ENCODE measurements at regions not wholly inside any gene's neighbourhood (a gene's known extent, or its start where the extent isn't known, plus 50 kb on each side); places are given as distances from the start of the nearest gene placed in this dataset.
"Not testable (repeated sequence)": the region's sequence is repeated elsewhere in the genome, so short reads cannot be mapped to it uniquely, and the experiment has no call there.

- H3K9me3 Mint-ChIP-seq = peaks cover 4% of the 10 kb centered on the region
- no peak for DNase-seq
- H3K36me3 Mint-ChIP-seq = no peaks in the 10 kb centered on the region
- no peak overlapping the region for H3K4me3 Mint-ChIP-seq
- no peak overlapping the region for H3K27ac Mint-ChIP-seq
- CTCF ChIA-PET = no interaction called here
- peaks cover 8% of the 10 kb centered on the region for H3K27me3 Mint-ChIP-seq
- no peaks in the 10 kb centered on the region for H3K4me1 Mint-ChIP-seq
Observed at GRCh38 chr13:111484959-111485358, 164.5 kb downstream of the TEX29 start.

- Mint-ChIP-seq H3K4me1 (no peaks in the 10 kb centered on the region), H3K27me3 (peaks cover 8% of the 10 kb centered on the region), H3K9me3 (peaks cover 4% of the 10 kb centered on the region), H3K4me3 (no peak overlapping the region), H3K27ac (peak overlapping the region; percentile 62), H3K36me3 (no peaks in the 10 kb centered on the region)
- DNase-seq = no peak
- CTCF ChIA-PET = no interaction called here
Observed at GRCh38 chr13:111485491-111486250, 165.2 kb downstream of the TEX29 start.

- CTCF ChIA-PET = no interaction called here
- no peak overlapping the region for H3K27ac Mint-ChIP-seq
Observed at GRCh38 chr13:111486331-111486730, 165.9 kb downstream of the TEX29 start.

GRCh38 chr13:111486801-111487200, 166.4 kb downstream of the TEX29 start:
- peaks cover 4% of the 10 kb centered on the region for H3K9me3 Mint-ChIP-seq
- H3K27me3 Mint-ChIP-seq = peaks cover 8% of the 10 kb centered on the region
- CTCF ChIA-PET = no interaction called here
- H3K4me3 Mint-ChIP-seq = no peak overlapping the region
- no peak for DNase-seq
- no peak overlapping the region for H3K27ac Mint-ChIP-seq
- no peaks in the 10 kb centered on the region for H3K36me3 Mint-ChIP-seq
- H3K4me1 Mint-ChIP-seq = no peaks in the 10 kb centered on the region

More at GRCh38 chr13:111486331-111486730, 165.9 kb downstream of the TEX29 start:
- H3K36me3 Mint-ChIP-seq = no peaks in the 10 kb centered on the region
- H3K9me3 Mint-ChIP-seq = peaks cover 4% of the 10 kb centered on the region
- no peak overlapping the region for H3K4me3 Mint-ChIP-seq
- peaks cover 8% of the 10 kb centered on the region for H3K27me3 Mint-ChIP-seq
- DNase-seq = no peak
- no peaks in the 10 kb centered on the region for H3K4me1 Mint-ChIP-seq

DNA sequence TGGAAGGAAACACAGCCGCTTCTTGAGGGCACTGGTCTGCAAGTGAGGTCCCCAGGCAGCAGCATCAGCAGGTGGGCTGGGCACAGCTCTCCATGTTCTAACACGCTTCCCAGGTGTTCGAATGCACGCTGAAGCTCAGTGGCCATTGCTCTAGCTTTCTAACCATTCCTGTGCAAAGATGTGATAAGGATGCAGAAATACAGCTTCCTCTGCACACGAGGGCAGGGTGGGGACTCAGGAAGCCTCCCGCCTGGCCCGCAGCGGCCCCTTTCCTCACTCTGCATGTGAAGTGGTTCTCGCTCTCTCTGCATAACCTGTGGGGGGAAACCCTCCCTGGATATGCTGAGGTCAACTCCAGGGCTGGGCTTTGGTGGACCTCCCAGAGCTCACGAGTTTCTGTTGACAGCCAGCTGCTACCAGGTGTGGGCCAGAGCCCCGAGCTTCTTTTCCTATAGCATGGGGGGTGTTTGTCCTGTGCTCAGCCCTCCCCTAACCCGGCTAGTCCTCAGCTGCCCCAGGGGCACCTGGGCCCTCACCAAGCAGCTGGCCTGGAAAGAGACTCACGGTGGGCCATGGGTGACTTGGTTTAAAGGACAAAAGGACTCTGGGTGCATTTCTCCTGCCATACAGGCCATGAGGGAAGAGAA, 168.2 kb downstream of the TEX29 start:
- no peak for DNase-seq
- CTCF ChIA-PET = no interaction called here
- no peak overlapping the region for H3K27ac Mint-ChIP-seq
- no peaks in the 10 kb centered on the region for H3K36me3 Mint-ChIP-seq
- no peak overlapping the region for H3K4me3 Mint-ChIP-seq
- peaks cover 4% of the 10 kb centered on the region for H3K9me3 Mint-ChIP-seq
- no peaks in the 10 kb centered on the region for H3K4me1 Mint-ChIP-seq
- H3K27me3 Mint-ChIP-seq = peaks cover 4% of the 10 kb centered on the region

GRCh38 chr13:111489301-111489700, 168.9 kb downstream of the TEX29 start:
- Mint-ChIP-seq H3K4me3 (no peak overlapping the region), H3K4me1 (no peaks in the 10 kb centered on the region), H3K27ac (no peak overlapping the region), H3K36me3 (no peaks in the 10 kb centered on the region), H3K9me3 (peaks cover 4% of the 10 kb centered on the region), H3K27me3 (peaks cover 4% of the 10 kb centered on the region)
- no peak for DNase-seq
- CTCF ChIA-PET = interaction anchor here (0.8 kb wide), 1 partner anchor 12 kb away, joined by 3 read pairs; no protein-coding TSS in a partner anchor

- Mint-ChIP-seq H3K4me1 (no peaks in the 10 kb centered on the region), H3K4me3 (no peak overlapping the region), H3K27me3 (peaks cover 4% of the 10 kb centered on the region), H3K9me3 (peaks cover 5% of the 10 kb centered on the region), H3K36me3 (no peaks in the 10 kb centered on the region), H3K27ac (no peak overlapping the region)
- CTCF ChIA-PET = no interaction called here
- no peak for DNase-seq
Observed at GRCh38 chr13:111490611-111491010, 170.2 kb downstream of the TEX29 start.

- no peaks in the 10 kb centered on the region for H3K4me1 Mint-ChIP-seq
- H3K36me3 Mint-ChIP-seq = no peaks in the 10 kb centered on the region
- no peak overlapping the region for H3K27ac Mint-ChIP-seq
- CTCF ChIA-PET = no interaction called here
- peaks cover 7% of the 10 kb centered on the region for H3K9me3 Mint-ChIP-seq
- DNase-seq = no peak
- no peak overlapping the region for H3K4me3 Mint-ChIP-seq
- peaks cover 4% of the 10 kb centered on the region for H3K27me3 Mint-ChIP-seq
Observed at GRCh38 chr13:111491021-111491420, 170.6 kb downstream of the TEX29 start.

DNA sequence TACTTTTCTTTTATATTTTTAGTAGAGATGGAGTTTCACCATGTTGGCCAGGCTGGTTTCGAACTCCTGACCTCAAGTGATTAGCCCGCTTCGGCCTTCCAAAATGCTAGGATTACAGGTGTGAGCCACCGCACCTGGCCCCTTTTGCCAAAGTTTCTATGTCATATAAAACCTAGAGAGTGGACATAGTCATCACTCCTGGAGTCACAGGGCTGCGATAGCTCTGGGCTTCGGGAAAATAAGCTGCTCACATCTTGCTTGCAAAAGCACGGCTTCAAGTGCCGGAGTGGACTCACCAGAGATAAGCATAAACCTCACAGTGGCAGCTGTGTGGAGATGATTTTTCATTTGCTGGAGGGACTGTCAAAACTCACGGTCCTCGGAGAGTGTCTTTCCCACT, 171.2 kb downstream of the TEX29 start:
- no peak overlapping the region for H3K27ac Mint-ChIP-seq

DNA sequence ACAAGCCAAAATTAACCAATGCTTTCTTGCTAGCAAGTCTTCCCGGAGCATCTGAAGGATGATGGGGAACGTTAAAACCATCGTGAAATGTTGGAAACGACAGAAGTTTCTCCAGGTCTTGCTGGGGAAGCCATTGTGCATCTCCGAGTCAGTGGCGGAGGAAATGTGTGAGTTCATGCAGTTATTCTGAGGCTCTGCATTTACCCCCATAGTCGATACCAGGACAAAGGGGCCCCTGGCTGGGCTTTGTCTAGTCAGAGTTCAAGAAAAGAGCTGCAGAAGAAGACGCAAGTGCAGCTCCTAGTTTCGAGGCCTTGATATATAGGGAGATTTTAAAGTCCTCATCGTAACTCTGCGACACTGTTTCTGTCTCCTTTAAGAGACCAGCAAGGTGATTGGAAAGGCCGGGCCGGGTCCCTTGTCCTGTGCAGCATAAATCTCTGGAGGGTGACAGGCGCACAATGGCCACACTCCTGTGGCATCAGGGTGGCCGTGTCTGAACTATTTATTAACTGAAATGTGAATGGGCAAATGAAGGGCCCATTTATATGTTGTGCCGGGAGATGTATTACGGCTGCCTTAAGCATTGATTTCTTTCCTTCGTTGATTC, 172.0 kb downstream of the TEX29 start:
- no peaks in the 10 kb centered on the region for H3K36me3 Mint-ChIP-seq
- peaks cover 4% of the 10 kb centered on the region for H3K27me3 Mint-ChIP-seq
- no peak for DNase-seq
- no peaks in the 10 kb centered on the region for H3K4me1 Mint-ChIP-seq
- no peak overlapping the region for H3K27ac Mint-ChIP-seq
- peaks cover 4% of the 10 kb centered on the region for H3K9me3 Mint-ChIP-seq
- H3K4me3 Mint-ChIP-seq = no peak overlapping the region
- CTCF ChIA-PET = interaction anchor here (0.6 kb wide), 1 partner anchor 421 kb away, joined by 3 read pairs; no protein-coding TSS in a partner anchor

More for the DNA sequence above, 171.2 kb downstream of the TEX29 start:
- Mint-ChIP-seq H3K27me3 (peaks cover 4% of the 10 kb centered on the region), H3K4me3 (no peak overlapping the region), H3K36me3 (no peaks in the 10 kb centered on the region), H3K9me3 (peaks cover 5% of the 10 kb centered on the region), H3K4me1 (no peaks in the 10 kb centered on the region)
- CTCF ChIA-PET = no interaction called here
- DNase-seq = no peak

- no peaks in the 10 kb centered on the region for H3K36me3 Mint-ChIP-seq
- peaks cover 4% of the 10 kb centered on the region for H3K9me3 Mint-ChIP-seq
- H3K27me3 Mint-ChIP-seq = peaks cover 4% of the 10 kb centered on the region
- no peak overlapping the region for H3K4me3 Mint-ChIP-seq
- H3K27ac Mint-ChIP-seq = no peak overlapping the region
- DNase-seq = no peak
- H3K4me1 Mint-ChIP-seq = no peaks in the 10 kb centered on the region
- CTCF ChIA-PET = interaction anchor here (0.5 kb wide), 1 partner anchor 366 kb away, joined by 3 read pairs; no protein-coding TSS in a partner anchor
Observed at GRCh38 chr13:111492958-111493357, 172.5 kb downstream of the TEX29 start.

DNA sequence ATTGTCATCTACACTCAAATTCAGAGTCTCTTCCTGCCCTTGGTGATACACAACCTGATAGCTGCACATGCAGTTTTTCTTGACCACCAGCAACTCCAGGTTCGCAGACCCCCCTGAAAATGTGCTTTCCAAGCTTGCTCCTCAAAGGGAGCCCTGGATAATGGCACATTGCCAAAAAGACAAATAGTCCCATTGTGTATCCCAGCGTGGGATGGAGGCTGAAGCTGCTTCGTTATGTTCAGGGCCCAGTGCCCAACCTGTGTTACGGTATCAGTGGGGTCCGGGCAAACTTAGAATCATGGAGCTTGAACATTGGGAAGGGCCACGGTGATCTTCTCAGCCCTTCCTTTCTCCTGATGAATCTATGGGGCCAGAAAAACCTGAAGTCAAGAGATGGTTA, 173.0 kb downstream of the TEX29 start:
- no peak overlapping the region for H3K4me3 Mint-ChIP-seq
- DNase-seq = no peak
- CTCF ChIA-PET = interaction anchor here (0.5 kb wide), 1 partner anchor 367 kb away, joined by 3 read pairs; no protein-coding TSS in a partner anchor
- peaks cover 4% of the 10 kb centered on the region for H3K9me3 Mint-ChIP-seq
- H3K36me3 Mint-ChIP-seq = no peaks in the 10 kb centered on the region
- H3K27me3 Mint-ChIP-seq = peaks cover under 1% of the 10 kb centered on the region
- H3K4me1 Mint-ChIP-seq = no peaks in the 10 kb centered on the region
- H3K27ac Mint-ChIP-seq = no peak overlapping the region

DNA sequence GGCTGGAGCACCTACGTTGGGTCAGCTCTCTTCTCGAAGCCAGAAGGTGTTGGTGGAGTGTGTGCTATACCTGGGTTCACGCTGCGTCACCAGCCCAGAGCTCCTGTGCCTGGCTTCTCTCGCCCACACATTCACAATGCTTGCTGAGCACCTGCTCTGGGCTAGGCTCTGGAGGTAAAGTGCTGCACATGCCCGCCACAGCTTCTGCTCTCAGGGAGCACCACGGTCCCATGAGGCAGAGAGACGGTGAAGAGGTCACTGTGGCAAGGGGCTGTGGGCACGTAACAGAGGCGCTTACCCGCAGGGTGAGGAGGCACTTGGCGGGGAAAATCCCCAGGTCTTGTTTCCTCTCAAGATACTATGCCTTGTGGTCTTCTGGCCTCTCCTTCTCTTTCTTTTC, 174.2 kb downstream of the TEX29 start:
- Mint-ChIP-seq H3K4me3 (no peak overlapping the region), H3K36me3 (no peaks in the 10 kb centered on the region), H3K27me3 (no peaks in the 10 kb centered on the region), H3K9me3 (peaks cover 4% of the 10 kb centered on the region), H3K27ac (no peak overlapping the region), H3K4me1 (no peaks in the 10 kb centered on the region)
- no peak for DNase-seq
- CTCF ChIA-PET = no interaction called here

DNA sequence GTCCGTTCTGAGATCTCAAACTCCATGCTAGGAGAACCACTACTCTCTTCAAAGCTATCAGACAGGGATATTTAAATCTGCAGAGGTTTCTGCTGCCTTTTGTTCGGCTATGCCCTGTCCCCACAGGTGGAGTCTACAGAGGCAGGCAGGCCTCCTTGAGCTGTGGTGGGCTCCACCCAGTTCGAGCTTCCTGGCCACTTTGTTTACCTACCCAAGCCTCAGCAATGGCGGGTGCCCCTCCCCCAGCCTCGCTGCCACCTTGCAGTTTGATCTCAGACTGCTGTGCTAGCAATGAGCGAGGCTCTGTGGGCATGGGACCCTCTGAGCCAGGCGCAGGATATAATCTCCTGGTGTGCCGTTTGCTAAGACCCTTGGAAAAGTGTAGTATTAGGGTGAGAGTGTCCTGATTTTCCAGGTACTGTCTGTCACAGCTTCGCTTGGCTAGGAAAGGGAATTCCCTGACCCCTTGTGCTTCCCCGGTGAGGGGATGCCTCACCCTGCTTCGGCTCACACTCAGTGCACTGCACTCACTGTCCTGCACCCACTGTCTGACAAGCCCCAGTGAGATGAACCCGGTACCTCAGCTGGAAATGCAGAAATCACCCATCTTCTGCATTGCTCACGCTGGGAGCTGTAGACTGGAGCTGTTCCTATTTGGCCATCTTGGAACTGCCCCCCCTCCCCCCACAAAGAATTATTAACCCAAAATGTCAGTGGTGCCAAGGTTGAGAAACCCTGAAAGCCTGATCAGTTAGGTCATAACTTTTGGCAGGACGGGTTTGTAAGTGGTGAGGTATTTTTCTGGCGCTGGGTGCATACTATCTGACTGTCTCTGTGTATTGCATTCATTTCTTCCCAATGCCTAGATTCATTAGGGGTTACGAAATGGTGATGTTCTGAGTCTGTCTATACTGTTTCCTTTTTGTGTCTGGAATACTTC, 181.4 kb downstream of the TEX29 start:
- H3K4me3 Mint-ChIP-seq, H3K36me3 Mint-ChIP-seq, H3K4me1 Mint-ChIP-seq, H3K27ac Mint-ChIP-seq, H3K27me3 Mint-ChIP-seq, DNase-seq, CTCF ChIA-PET, H3K9me3 Mint-ChIP-seq: not testable (repeated sequence)
